Heart left ventricle (tissue), 16 donors: ENCODE measurements at regions not wholly inside any gene's neighbourhood (a gene's known extent, or its start where the extent isn't known, plus 50 kb on each side); places are given as distances from the start of the nearest gene placed in this dataset.
A peak's percentile ranks its signal among the peaks of the same experiment; 100 is the strongest.

ENCODE experiments used
- ATAC-seq, 4 donors: fragments of 200-7000 bp; cut with Tn5 transposase; one replicate each; pipeline ENCODE4 v1.9.1; 2020 to 2022; ENCODE audit warnings: moderate library complexity in 4 of 4, mild to moderate bottlenecking in 3 of 4, moderate number of reproducible peaks in 1 of 4
- DNase-seq, 5 donors: peaks; one replicate each; pipeline ENCODE4 v3.0.0-alpha.2; 2020
- H3K27ac ChIP-seq, 12 donors: fragments of 200-600 bp; sonication (generic) in 4 of 12; one replicate each; pipeline versions ENCODE4 v1.5.0 to v1.8.0; 2016 to 2022; ENCODE audit warnings: mild to moderate bottlenecking in 2 of 12
- H3K27me3 ChIP-seq, 9 donors: fragments of 200-600 bp; sonication (generic) in 2 of 9; one replicate each; pipeline versions ENCODE4 v1.5.1 to v1.8.0; 2016 to 2022; ENCODE audit warnings: mild to moderate bottlenecking in 3 of 9
- H3K36me3 ChIP-seq, 9 donors: fragments of 200-600 bp; sonication (generic) in 2 of 9; one replicate each; pipeline versions ENCODE4 v1.5.0 to v1.8.0; 2018 to 2022; ENCODE audit warnings: mild to moderate bottlenecking in 2 of 9
- H3K4me1 ChIP-seq, 12 donors: fragments of 200-600 bp; sonication (generic) in 4 of 12; one replicate each; pipeline versions ENCODE4 v1.5.0 to v1.8.0; 2016 to 2022; ENCODE audit warnings: mild to moderate bottlenecking in 3 of 12
- H3K4me3 ChIP-seq, 12 donors: fragments of 200-600 bp; sonication (generic) in 4 of 12; one replicate each; pipeline versions ENCODE4 v1.5.0 to v1.8.0; 2017 to 2022; ENCODE audit warnings: mild to moderate bottlenecking in 9 of 12, moderate library complexity in 4 of 12
- H3K9me3 ChIP-seq, 12 donors: fragments of 200-600 bp; sonication (generic) in 4 of 12; one replicate each; pipeline versions ENCODE4 v1.5.0 to v1.8.0; 2016 to 2022; ENCODE audit warnings: mild to moderate bottlenecking in 1 of 12
- CTCF ChIP-seq, 12 donors: fragments of 200-600 bp; sonication (generic) in 4 of 12; IDR thresholded peaks; one replicate each; pipeline versions ENCODE4 v1.5.0 to v1.8.0; 2018 to 2022; ENCODE audit warnings: antibody characterized with exemption in 12 of 12, mild to moderate bottlenecking in 5 of 12
- POLR2A ChIP-seq, 2 donors: fragments of 450-650 bp; IDR thresholded peaks; one replicate each; pipeline ENCODE4 v1.6.1; 2017; ENCODE audit warnings: antibody characterized with exemption in 2 of 2, mild to moderate bottlenecking in 2 of 2, moderate library complexity in 2 of 2
- WGBS, 4 donors: extraction: QIAGEN DNeasy Blood & Tissue Kit in 2 of 4; methylation state at CpG; one replicate each; pipeline versions ENCODE4 v1.1.5 to v1.1.7; 2013 to 2018; 5-methylcytosine and 5-hydroxymethylcytosine counted together
- intact Hi-C, 10 donors: fragments of 100-400 bp; cut with DNase I; formaldehyde crosslinking; loops; one replicate each; pipeline versions ENCODE4 v1.11.1 to v1.14.2; 2022
- donor health status: ischemic (EF 13 %, LVEDD 7.1; RV severe dilation, severe dysfunction).
- donor health status: healthy with polysubstance abuse.
- donor health status: DM: no; HTN: yes; CAD: no.
- donor health status: DM: no; HTN: no; CAD: no.
- donor health status: ischemic (EF 25% LVEDD 6.9; RV normal size, moderate dysfunction).
- donor health status: ischemic (EF 25% LVEDD 5.7; RV mildly dilated, moderate dysfunction).
- donor health status: healthy.
- donor health status: DM: yes; HTN: yes; CAD: no.
- donor health status: ischemic (EF 35%, LVEDD 5.7; RV mildly dilated, moderate dysfunction).
- donor health status: nonischemic (EF 11% LVEDD 7.7; RV severe dilation, severe dysfunction).
- donor health status: DM: yes; HTN: yes; CAD: no.
- donor health status: PGD.
- donor health status: ischemic (EF 29% LVEDD 5.4; RV normal size, mild dysfunction).
- donor health status: nonischemic (EF 23%, LVEDD 6.1; RV moderate dilation, normal function).

DNA sequence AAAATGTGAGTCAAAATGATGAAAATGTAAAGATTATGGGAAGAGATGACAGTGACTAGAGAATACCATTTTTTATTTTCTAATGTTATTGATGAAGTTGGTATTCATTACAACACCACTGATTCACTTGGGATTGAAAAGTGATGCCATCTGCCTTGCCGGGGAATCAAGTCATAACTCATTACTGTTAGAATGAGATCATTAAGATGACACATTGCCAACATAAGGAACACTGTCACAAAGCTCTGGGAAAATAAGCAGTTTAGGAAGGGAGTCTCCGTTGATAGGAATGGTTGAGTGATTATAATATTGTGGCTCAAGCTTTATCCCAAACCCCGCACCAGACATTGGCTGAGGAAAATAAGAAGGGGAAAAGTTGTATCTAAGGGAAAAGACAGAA lies 121.5 kb upstream of the PLPP4 start:
- H3K27ac ChIP-seq: no peak overlapping the region
- no peak for DNase-seq
- intact Hi-C loops: loop anchor here in 2 of 10 donors (10.0 kb wide), 2 partner anchors 581 to 651 kb away; no protein-coding TSS in a partner anchor
- 78 to 86% (median 81%) methylated on average over 3 of the region's 3 CpGs for WGBS, 4 donors
- H3K4me3 ChIP-seq: no peak overlapping the region
- no peak for ATAC-seq
- no peaks in the 10 kb centered on the region for H3K4me1 ChIP-seq
- TF ChIP-seq CTCF (IDR thresholded peaks at IDR 0.05) (no peak), POLR2A (IDR thresholded peaks at IDR 0.05) (no peak)
- peaks cover 0 to 11% (median 0%) of the 10 kb centered on the region in 9 donors for H3K27me3 ChIP-seq
- no peaks in the 10 kb centered on the region for H3K36me3 ChIP-seq
- no peaks in the 10 kb centered on the region for H3K9me3 ChIP-seq

GRCh38 chr10:120336306-120336910 lies 120.6 kb upstream of the PLPP4 start:
- no peak for TF ChIP-seq CTCF (IDR thresholded peaks at IDR 0.05)
- no peak for TF ChIP-seq POLR2A (IDR thresholded peaks at IDR 0.05)
- intact Hi-C loops: loop anchor here in 2 of 10 donors (10.0 kb wide), 2 partner anchors 582 to 652 kb away; no protein-coding TSS in a partner anchor

GRCh38 chr10:120336911-120337540 lies 120.0 kb upstream of the PLPP4 start:
- WGBS, 4 donors: 5 to 11% (median 8%) methylated on average over 4 of the region's 4 CpGs
- H3K4me1 ChIP-seq: no peaks in the 10 kb centered on the region
- ATAC-seq: no peak
- intact Hi-C loops: loop anchor here in 2 of 10 donors (10.0 kb wide), 2 partner anchors 582 to 652 kb away; no protein-coding TSS in a partner anchor
- no peak for DNase-seq
- no peak overlapping the region for H3K4me3 ChIP-seq
- H3K9me3 ChIP-seq: no peaks in the 10 kb centered on the region
- H3K27me3 ChIP-seq: peaks cover 0 to 11% (median 0%) of the 10 kb centered on the region in 9 donors
- no peak overlapping the region for H3K27ac ChIP-seq
- no peak for TF ChIP-seq POLR2A (IDR thresholded peaks at IDR 0.05)
- TF ChIP-seq CTCF (IDR thresholded peaks at IDR 0.05): peak; percentile 38 to 80 (median 57)
- no peaks in the 10 kb centered on the region for H3K36me3 ChIP-seq

More at GRCh38 chr10:120336306-120336910, 120.6 kb upstream of the PLPP4 start:
- Histone ChIP-seq H3K36me3 (no peaks in the 10 kb centered on the region), H3K4me3 (no peak overlapping the region), H3K9me3 (no peaks in the 10 kb centered on the region), H3K27me3 (peaks cover 0 to 11% (median 0%) of the 10 kb centered on the region in 9 donors), H3K4me1 (no peaks in the 10 kb centered on the region), H3K27ac (no peak overlapping the region)
- ATAC-seq: no peak
- no peak for DNase-seq

DNA sequence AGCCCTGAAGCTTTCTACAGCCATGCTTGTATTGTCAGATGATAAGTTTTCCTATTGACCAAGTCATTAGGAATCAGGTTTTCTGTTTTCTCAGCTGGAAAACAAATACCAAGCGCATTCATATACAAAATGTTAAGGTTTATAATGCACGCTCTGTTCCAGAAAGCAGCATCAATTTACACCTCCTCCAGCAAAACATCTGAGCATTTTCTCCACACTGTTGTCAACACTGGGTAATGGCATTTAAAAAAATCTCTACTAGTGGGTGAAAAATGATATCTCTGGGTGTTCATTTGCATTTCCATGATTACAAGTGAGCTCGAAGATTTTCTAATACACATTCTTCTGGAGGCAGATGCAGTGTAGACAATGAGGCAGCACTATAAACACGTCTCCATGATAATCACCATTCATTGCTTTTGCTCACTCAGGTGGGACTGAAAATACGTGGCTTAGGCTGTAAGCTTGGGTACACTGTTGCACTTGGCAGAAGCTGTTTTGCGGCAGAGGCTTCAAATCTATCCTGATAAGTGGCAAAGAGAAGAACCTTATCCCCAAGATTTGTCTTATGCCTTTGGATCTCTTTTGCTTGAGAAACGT lies 114.8 kb upstream of the PLPP4 start:
- Histone ChIP-seq H3K9me3 (no peaks in the 10 kb centered on the region), H3K27ac (no peak overlapping the region), H3K27me3 (peaks cover 0 to 5% (median 0%) of the 10 kb centered on the region in 9 donors), H3K4me3 (no peak overlapping the region), H3K4me1 (no peaks in the 10 kb centered on the region), H3K36me3 (no peaks in the 10 kb centered on the region)
- intact Hi-C loops: no loop called here
- WGBS, 4 donors: 49 to 56% (median 50%) methylated on average over 7 of the region's 7 CpGs
- DNase-seq (no peak), ATAC-seq (no peak)
- TF ChIP-seq POLR2A (IDR thresholded peaks at IDR 0.05) (no peak), CTCF (IDR thresholded peaks at IDR 0.05) (no peak)
